Activated naive CD8-positive, alpha-beta T cell treated with anti-CD3 and anti-CD28 coated beads, Interleukin-2, amount 50 U/mL, for 16 hours (primary cell): ENCODE measurements at regions not wholly inside any gene's neighbourhood (a gene's known extent, or its start where the extent isn't known, plus 50 kb on each side); places are given as distances from the start of the nearest gene placed in this dataset.

Source experiments
- DNase-seq: peaks from one replicate; pipeline ENCODE4 v3.0.0-alpha.2; 2020; ENCODE audit warnings: low read depth, low spot score

DNA sequence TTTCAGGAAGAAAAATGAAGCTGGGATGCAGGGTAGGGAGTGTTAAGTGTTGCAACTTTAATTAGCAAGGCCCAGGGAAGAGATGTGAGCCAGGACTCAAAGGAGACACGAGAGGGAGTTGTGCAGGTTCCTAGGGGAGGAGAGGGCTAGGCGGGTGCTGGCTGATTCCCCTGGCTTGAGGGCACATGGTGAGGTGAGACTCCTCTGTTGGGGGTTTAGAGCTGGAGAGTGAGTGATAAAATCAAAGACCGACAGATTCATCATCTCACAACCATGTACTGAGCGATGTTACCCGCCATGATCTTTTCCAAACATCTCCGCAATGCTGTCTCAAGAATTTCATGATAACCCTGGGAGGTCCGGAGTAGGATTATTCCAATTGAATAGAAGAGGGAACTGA lies 161.8 kb upstream of the CSF3R start:
- DNase-seq = no peak

- DNase-seq = no peak
These were observed 160.9 kb upstream of the CSF3R start for GRCh38 chr1:36643371-36644270.

DNA sequence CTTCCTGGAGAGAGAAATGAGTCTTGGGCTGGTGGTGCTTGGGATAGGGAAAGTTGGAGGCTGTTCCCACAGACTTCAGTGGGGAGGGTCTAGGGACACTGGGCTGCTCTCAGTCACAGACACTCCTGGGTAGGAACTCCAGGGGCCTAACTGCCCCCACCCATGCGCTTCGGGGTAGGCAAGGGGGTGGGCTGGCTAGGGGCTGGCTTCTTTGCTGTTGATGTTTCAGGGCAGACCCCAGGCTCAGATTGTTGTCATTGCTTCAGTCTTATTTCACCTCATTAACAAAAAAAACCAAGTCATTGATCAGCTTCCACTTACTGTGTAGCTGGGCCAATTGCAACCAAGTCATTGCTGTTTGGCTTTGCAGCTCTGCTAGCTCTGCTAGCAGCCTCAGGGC lies 160.1 kb upstream of the CSF3R start:
- no peak for DNase-seq

DNA sequence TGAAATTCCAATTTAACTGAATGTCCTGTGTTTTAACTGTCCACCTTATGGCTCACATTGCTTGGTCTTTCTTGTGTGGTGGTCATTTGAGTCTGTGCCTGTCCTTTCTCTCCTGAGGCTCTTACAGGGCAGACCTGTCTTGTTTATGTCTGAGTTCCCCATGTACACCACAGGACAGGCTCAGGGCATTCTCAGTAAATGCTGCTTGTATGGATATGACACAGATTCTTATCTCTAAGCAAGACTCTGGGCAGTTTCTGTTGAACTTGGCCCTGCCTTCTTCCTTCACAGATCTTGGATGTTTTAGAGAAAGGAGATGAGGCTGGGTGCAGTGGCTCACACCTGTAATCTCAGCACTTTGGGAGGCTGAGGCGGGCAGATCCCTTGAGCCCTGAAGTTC lies 159.1 kb upstream of the CSF3R start:
- DNase-seq = no peak

DNA sequence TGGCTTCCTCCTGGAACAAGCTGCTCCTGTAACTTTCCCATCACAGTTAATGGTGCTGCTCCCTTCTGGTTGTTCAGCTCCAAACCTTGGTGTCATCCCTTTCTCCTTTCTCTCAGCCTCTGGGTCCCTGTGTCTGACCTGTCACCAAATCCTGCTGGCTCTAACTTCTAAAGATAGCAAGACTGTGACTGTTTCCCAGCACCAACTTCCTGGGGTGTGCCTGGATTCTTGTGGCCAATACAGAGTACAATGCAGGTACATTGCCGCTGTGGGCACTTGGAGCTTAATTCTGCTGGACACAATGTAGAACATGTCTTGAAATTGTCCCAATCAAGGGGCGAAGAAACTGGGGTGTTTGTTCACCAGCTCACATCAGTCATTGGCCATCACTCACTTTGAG lies 156.7 kb upstream of the CSF3R start:
- no peak for DNase-seq

DNA sequence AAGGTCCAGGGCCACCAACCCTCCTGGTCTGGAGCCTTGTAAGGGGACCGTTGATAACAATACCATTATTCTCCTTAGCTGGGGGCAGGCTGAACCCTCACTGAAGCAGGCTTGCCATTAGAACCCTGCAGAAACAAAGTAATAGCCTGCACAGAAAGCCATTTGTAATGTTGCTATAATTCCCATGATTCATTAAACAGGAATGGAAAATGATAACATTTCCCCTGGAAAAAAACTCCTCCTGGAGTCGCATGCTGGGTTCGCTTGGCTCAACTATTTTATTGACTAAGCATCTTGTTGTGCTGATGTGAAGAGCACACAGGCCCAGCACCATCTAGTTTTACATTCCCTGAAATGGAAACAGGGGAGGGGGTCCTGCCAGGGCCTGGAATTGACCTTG lies 155.6 kb upstream of the CSF3R start:
- DNase-seq = no peak

DNA sequence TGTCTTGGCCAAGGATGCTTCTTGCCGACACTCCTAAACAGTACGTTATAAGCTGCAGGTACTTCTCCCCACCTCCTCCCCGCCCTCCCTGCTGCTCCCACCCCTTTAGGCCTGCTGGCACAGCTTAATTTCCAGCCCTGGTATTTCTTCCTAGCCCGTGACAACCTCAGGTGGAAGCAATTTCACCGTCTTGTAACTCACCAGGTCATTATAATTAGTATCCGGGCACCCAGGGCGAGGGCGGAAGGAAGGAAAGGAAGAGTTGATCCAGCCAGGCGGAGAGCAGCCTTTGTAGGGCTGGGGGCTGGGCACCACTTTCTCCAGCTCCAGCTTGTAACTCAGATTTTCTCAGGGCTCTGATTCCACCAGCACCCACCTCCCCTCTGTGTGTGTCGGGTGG lies 153.5 kb upstream of the CSF3R start:
- no peak for DNase-seq

DNA sequence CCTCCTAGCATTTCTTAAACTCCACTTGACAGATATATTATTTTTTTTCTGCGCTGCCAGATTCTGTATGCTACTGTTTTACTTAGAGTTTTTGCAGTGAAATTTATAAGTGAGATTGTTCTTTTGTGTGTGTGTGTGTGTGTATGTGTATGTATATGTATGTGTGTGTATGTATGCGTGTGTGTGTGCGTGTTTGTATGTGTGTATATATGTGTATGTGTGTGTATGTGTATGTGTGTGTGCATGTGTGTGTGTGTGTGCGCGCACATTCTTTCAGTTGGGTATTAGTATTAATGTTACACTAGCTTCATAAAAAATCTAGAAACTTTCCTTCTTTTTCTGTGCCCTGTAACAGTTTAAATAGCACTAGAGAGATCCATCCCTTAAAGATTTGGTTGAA lies 152.6 kb upstream of the CSF3R start:
- no peak for DNase-seq

DNA sequence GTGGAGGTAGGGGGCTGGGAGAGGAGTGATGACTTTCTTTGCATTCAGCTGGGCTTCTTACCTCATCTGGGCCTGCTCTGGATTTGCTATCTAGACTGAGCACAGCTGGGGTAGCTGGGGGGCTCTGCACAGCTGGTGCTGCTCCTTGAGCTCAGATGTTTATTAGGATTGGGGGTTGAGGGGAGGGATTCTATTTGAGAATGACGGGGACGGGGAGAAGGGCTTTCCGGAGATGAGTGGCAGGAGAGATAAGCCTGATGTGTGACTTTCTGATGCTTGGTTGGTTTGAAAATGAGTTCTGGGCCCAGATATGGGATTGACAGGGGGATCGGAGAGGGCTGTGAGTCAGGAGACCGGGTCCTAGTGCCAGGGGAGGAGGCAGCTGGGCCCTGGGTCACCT lies 146.1 kb upstream of the CSF3R start:
- no peak for DNase-seq

GRCh38 chr1:36626435-36626834 lies 143.7 kb upstream of the CSF3R start:
- DNase-seq = no peak

- no peak for DNase-seq
These were observed 143.2 kb upstream of the CSF3R start for GRCh38 chr1:36625935-36626310.

GRCh38 chr1:36625253-36625934 lies 142.7 kb upstream of the CSF3R start:
- DNase-seq = no peak

DNA sequence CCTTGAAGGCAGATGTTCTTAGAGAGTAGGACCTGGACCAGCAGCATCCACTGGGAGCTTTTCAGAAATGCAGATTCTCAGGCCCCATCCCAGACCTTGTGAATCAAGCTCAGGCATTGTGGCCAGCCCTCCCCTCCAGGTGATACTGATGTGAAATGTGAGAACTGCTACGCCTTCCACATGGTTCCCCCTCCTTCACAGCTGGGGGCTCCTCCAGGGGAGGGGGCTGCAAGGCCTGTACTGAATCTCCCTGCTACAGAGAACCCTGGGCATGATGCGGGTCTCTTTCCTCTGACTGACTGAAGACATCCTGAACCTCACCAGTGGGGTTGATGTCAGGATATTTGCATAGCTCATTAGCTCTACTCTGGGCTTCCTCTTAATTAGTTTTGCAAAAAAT lies 141.8 kb upstream of the CSF3R start:
- no peak for DNase-seq

DNA sequence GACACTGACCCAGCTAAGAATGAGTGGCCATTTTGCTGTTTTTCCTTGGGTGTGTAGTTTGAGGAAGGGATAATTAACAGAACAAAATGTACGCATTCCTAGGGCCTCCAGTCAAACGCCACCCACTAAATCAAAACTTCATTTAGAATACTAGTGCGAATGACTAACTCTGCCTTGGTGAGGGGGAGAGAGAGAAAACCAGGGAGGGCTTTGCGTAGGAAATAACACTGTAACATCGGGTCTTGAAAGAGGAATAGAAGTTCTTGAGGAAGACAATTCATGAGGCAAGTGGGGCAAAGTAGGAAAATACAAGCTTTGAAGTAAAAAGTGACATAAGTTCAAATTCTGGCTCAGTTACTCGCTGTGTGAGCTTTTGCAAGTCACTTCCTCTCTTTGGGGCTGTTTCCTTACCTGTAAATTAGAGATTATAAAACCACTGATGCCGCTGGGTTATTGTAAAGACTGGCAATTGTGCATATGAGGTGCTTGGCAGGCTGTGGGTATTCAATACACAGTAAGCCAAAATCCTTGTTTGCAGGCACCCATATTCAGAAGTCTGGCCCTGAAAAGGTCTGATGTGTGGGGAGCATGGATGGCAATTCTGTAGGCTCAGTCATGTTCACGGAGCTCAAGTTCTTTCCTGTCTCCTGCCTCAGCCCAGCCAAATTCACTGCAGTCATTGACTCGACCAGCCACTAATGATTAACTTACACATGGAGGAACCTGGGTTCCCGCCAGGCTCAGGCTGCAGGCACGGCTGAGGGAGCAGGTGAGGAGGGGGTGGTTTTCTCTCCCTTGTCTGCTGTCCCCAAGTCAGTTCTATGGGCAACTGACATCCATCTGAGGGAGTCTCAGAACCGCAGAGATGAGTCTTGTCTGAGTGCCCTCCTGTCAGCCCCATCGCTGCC lies 140.3 kb upstream of the CSF3R start:
- DNase-seq = no peak

- no peak for DNase-seq
These were observed 138.8 kb upstream of the CSF3R start for GRCh38 chr1:36621531-36621930.

DNA sequence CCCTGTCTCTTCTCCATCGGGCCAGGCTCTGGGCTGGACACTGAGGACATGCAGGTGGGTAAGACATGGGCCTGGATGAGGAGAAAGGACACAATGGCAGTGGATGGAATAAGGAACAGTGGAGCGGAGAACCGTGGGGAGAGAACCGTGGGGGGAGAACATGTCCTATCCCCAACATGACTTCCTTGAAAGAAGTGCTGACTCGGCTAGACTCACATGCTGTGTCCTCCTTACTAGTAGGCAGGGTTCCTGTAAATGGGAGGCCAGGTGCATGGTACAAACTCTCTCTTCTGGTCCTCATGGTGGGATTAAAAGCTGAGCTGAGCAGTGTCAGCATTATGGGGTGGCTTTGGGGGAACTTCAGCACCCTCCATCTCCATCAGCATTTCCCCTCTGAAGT lies 137.4 kb upstream of the CSF3R start:
- DNase-seq = no peak

DNA sequence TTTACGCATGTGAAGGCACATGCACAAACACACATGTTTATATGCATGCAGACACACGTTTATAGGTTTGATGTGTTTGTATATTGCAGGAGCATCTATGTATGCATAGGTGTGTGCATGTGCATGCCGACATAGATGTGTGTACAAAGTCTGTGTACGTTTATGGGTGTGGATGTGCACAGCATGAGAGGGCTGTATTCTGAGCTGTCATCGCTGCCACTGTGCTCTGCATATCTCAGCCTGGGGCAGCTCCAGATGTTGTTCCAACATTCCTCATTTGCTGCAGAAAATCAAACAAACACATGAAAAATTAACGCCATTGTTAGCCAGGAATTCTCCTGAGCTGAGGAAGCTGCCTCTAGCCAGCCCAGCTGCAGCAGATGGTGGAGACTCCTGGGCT lies 132.3 kb upstream of the CSF3R start:
- DNase-seq = no peak

GRCh38 chr1:36614571-36614970 lies 131.9 kb upstream of the CSF3R start:
- DNase-seq = no peak

- no peak for DNase-seq
These were observed 131.0 kb upstream of the CSF3R start for GRCh38 chr1:36613721-36614120.

DNA sequence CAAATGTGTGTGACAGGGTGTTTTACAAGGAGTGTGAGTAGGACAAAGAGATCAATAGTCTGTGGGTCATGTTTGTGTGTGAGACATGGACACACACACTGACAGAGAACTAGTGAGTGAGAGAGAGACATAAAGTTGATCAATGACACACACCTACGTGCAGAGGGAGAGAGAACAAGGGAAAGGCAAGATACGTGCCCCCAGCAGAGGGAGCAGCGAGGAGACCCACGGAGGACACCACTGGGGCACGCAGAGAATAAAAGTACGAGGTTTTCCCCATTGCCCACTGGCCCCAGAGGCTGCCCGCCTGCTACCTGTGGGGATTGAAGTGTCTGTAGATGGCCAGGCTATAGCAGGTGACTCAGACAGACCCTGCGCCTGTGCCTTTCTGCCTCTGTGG lies 130.2 kb upstream of the CSF3R start:
- DNase-seq = no peak

DNA sequence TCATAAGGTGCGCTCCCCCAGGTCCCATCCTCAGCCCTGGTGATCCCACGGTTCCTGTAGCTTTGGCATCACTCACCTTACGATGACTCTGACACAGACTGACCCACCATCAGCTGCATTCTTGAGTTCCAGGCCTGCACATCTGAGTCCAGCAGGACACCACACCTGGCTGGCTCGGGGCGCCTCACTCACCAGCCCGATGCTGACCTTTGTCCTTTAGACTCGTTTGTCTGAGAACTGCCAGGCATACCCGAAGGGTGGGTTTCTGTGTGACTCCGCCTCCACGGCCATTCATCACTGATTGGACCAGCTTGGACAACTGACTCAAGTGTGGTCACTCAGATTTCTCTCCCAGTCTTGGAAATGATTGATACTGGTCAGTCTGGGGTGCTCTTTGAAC lies 129.4 kb upstream of the CSF3R start:
- no peak for DNase-seq
